ENCODE measurements at regions not wholly inside any gene's neighbourhood (a gene's known extent, or its start where the extent isn't known, plus 50 kb on each side); places are given as distances from the start of the nearest gene placed in this dataset.

DNA sequence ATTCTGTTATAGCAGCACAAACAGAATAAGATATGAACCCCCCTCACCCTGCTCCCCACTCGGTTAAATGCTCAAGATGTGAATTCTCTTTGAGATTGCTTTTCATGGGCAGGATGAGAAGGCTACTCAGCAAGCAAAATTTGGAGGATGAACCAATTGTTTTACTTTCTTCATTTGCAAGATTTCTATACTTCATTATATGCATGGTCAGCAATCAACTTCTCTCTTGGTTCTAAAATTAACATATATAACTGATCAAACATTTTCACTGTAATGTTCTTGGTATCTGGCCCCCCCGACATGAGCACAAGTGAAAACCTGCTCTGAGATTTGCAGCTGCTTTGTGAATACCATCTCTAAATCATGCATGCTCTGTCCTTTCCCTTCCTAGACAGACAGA lies 556.1 kb upstream of the MDFIC2 start:
- no peak for TF ChIP-seq POLR2A (IDR thresholded peaks at IDR 0.05)
- TF ChIP-seq, protein P1, sequence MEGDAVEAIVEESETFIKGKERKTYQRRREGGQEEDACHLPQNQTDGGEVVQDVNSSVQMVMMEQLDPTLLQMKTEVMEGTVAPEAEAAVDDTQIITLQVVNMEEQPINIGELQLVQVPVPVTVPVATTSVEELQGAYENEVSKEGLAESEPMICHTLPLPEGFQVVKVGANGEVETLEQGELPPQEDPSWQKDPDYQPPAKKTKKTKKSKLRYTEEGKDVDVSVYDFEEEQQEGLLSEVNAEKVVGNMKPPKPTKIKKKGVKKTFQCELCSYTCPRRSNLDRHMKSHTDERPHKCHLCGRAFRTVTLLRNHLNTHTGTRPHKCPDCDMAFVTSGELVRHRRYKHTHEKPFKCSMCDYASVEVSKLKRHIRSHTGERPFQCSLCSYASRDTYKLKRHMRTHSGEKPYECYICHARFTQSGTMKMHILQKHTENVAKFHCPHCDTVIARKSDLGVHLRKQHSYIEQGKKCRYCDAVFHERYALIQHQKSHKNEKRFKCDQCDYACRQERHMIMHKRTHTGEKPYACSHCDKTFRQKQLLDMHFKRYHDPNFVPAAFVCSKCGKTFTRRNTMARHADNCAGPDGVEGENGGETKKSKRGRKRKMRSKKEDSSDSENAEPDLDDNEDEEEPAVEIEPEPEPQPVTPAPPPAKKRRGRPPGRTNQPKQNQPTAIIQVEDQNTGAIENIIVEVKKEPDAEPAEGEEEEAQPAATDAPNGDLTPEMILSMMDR (IDR thresholded peaks at IDR 0.05 in 4 of 5, conservative IDR thresholded peaks at IDR 0.05 in 1 of 5): no peak

Data from gastrocnemius medialis (tissue), 4 donors.